GM21526 (cell line): ENCODE measurements at regions not wholly inside any gene's neighbourhood (a gene's known extent, or its start where the extent isn't known, plus 50 kb on each side); places are given as distances from the start of the nearest gene placed in this dataset.
"Not testable (repeated sequence)": the region's sequence is repeated elsewhere in the genome, so short reads cannot be mapped to it uniquely, and the experiment has no call there.

Source experiments
- ATAC-seq: cut with Tn5 transposase; IDR thresholded peaks from one replicate; pipeline ENCODE4 v1.9.1; 2021; ENCODE audit warnings: moderate library complexity; ENCODE audit not compliant: unreplicated experiment, low FRiP score

DNA sequence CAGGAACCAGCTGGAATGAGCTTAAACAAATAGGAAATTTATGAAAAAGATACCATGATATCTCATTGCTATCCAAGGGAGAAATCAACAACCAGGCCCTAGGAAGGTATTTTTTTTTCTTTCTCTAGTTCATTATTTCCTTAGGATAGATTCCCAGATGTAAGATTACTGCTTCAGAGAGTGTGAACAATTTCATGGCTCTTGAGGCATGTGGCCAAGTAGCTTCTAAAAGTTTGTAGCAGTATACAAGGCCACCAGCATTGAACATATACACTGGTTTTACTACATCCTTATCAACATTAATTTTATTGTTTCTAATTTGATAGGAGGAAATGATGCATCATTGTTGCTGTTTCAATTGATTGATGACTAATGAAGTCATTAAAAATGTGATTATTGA, 201.2 kb downstream of the SREK1 start:
- ATAC-seq, result no peak

DNA sequence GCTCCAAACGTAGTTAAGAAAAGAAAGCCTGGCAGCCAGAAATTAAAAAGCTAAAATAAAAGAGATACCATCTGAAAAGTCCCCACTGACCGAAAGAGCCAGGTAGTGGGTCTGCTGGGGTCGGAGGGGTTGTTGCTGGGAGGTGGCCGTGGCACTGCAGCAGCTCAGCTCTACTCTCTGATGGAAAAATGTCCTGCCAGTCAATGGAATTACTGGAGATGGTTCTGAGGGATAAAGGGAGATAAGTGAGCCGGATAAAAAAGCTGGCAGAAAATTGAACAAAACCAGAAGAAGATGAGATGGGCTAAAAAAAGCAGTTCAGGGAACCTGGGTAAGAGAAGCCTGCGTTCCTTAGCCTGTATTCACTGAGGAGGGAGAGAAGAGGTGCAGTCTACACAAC, 202.8 kb downstream of the SREK1 start:
- no peak for ATAC-seq

DNA sequence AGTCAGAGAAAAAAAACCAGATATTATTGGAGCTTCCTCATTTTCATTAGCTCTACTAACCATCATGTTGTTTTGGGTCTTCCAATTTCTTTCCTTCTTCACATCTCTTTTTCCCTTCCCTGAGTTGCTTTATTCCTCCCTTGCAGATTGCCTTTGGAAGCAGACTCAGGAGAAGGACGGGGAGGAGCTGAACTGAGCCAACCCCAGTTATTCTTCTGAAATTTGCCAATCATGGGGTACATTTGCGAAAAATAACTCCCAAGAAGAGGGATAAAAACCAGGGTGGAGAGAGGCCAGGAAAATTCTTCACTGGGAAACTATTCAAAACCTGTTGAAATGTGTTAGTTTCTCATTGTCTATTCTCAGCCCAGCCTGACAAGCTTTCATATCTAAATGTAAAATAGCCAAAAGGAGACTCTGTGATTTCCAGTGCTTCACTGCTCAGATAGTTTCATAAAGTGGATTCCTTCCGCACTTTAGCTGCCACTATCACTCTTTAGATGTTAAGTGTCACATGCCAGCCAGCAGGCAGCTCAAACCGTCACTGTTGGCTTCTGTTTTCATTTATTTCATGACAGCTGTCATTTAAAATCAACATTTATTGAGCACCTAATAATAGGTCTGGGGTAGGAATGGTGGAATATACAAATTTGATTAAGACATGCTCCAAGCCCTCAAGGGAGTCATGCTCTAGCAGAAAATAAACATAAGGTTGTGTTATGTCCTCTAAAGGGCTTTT, 204.5 kb downstream of the SREK1 start:
- ATAC-seq, result no peak

DNA sequence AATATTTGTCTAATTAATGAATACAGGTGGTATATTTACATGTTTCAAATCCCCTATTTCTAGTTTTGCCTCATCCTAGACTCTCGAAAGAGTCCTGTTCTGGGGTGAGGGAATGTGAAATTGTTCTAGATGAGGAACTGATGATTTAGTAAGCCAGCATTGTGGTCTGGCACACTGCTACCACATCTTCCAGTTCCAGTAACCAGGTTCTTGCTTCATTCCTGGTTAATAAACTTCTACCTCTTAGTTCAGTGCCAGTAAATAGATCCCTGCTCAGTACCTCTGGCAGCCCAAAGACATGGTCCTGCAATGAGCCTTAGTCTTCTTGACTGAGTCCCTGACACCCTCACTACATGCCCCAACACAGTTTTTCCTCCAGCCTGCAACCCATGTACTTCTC, 207.7 kb downstream of the SREK1 start:
- no peak for ATAC-seq

DNA sequence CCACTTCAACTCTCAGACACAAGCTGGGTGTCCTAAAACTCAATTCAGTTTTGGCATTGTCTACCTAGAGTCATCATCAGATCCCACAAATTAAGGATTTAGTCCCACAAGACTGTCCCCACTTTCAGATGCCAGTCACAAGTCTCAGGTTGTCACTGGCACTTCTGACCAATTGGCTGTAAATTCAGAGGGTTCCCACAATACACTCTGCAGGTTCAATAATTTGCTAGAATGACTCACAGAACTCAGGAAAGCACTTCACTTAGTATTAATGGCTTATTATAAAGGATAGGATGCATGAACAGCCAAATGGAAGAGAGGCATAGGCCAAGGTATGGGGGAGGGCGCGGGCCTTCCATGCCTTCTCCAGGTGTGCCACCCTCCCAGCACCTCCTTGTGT, 209.1 kb downstream of the SREK1 start:
- no peak for ATAC-seq

DNA sequence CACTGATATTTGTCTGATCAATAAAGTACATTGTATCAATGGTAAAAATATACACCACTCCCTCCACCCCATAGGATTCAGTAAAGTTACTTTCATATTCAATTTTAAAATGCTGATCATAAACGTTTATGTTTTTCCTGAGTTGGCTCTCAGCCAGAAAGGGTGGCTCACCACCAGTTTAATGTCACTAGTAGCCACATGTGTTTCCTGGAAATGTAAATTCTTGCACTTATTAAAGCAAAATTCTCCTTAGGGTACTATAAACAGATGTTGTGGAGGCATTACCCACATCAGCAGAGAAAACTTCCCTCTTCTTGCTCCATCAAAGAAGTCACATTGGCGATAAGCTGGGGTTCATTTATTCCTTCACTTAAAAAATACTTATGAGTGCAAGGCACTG, 210.3 kb downstream of the SREK1 start:
- no peak for ATAC-seq

DNA sequence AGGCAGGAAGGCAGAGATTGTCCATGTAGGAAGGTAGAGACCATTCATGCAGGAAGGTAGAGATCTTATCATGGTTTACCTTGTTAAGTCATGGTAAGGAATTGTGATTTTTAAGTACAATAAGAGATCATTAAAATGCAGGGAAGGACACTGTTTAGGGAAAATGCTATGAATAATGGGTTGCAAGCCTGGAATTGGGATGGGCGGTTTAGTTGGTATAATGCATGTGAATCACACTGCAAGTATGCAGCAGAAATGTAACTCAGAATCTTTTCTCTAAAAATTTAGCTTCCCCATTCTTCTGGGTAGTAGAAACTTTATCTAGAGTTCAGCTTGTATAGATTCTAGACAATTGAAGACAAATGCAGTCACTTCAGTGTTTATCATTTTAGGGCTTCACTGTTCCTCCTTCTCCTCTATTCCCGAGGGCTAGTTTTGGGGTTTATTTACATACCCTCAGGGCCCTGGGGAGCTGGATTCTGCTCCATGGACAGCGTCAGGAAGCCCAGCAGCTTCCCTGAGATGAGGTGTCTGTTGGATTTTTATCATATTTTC, 212.0 kb downstream of the SREK1 start:
- no peak for ATAC-seq

DNA sequence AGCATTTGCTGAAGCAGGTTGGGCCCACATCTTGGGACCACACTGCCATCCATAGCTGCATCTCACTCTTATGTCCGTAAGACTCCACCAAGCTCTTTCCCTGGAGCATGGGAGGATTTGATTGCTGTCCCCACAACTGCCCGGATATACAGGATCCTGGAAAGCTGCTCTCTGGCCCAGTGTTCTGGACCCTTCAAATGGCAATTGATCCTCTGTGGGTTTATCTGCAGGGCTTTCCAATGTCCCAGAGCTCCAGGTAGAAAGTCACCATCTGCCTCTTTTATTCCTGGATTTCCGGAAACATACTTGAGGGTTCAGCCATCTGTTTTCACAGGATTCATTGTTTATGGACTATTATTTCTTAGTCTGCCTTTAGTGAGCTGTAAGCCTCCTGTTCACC, 214.6 kb downstream of the SREK1 start:
- no peak for ATAC-seq

DNA sequence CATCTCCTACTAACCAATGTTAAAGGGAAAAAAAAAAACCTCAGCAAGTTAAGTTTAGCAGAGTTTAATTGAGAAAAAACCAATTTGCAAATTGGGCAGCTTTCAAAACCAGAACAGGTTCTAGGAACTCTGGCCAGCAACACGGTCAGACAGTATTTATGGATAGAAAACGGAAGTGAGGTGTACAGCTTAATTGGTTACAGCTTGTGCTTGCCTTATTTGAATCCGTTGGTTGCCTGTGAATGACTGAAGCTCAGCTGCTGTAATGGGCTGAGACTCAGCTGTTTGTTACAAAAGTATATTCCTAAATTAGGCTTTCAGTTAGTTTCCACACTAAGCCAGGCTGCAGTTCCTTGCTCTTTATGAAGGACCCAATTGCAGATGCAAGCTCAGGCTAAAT, 217.0 kb downstream of the SREK1 start:
- ATAC-seq, result no peak

DNA sequence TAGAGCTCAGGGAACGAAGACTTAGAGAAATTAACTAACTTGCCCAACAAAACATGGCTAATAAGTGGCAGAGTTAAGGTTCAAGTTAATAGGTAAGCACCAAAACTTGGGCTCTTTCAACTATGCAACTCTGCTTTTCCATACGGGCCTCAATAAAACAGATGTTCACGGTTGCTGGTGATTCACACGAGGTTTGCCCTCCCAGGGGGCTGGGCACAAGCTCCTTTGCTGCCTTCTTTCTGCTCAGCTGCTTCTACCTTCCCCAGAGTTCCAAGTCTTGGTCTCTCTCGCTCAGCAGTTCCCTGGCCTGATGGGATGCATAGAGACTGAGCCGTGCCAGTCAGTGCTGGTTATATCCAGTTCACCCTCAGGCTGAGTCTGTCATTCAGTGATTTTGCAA, 217.9 kb downstream of the SREK1 start:
- no peak for ATAC-seq

DNA sequence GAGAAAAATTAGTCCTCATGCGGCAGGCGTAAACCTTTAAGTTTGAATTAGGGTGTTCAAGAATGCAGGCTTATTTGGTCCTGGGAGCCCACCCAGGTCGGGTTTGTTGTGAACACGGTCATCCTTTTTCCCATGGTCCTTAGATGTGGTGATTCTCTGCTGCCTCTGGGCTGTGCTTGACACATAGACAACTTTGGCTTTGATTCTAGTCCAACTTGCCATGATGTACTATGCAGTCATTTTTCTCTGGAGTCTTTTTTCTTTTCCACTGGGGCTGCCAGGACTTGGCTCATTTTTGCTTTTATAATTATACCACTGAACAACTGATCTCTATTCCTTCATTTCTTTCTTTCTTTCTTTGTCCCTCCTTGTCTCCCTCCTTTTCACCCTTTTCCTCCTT, 218.6 kb downstream of the SREK1 start:
- ATAC-seq, result no peak

DNA sequence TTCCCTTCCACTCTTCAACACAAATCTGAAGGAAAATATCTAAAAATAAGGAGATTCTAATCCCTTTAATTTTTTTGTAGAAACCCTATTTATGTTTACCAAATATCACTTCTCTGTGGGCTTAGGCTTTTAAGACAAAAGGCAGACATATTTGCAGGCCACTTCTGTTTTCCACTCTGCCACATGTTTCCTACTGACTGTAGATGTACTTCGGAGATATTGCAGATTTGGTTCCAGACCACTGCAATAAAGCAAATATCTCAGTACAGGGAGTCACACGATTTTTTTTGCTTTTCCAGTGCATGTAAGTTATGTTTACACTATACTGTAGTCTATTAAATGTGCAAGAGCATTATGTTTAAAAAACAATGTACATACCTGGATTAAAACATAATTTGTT, 219.0 kb downstream of the SREK1 start:
- no peak for ATAC-seq

DNA sequence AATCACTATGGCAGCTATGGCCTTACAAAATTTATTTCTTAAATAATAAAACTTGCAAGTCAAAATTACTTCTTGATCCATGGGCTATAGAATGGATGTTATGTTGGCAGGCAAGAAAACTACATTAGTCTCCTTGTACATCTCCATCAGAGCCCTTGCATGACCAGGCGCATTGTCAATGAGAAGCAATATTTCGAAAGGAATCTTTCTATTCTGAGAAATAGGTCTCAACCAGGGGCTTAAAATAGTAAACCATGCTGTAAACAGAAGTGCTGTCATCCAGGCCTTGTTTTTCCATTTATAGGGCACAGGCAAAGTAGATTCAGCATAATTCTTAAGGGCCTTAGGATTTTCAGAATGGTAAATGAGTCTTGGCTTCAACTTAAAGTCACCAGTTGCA, 220.1 kb downstream of the SREK1 start:
- ATAC-seq, result no peak

DNA sequence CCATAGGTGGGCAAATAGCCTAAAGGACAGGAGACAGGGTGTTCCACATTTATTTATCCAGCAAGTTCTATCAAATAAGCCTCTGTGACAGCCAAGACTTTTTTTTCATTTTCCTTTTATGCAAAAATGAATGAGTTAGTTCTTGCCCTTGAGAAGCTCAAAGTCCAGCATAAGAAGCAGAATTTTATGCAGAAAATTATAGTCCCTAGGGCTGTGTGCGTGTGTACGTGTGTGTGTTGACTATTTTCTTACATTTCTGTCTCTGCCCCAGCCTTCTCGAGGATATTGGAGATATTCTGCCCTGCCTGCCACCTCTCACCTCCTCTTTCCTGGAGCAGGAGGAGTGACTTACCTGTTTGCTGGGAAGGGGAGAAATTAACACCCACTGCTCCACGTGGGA, 221.9 kb downstream of the SREK1 start:
- ATAC-seq, result no peak

DNA sequence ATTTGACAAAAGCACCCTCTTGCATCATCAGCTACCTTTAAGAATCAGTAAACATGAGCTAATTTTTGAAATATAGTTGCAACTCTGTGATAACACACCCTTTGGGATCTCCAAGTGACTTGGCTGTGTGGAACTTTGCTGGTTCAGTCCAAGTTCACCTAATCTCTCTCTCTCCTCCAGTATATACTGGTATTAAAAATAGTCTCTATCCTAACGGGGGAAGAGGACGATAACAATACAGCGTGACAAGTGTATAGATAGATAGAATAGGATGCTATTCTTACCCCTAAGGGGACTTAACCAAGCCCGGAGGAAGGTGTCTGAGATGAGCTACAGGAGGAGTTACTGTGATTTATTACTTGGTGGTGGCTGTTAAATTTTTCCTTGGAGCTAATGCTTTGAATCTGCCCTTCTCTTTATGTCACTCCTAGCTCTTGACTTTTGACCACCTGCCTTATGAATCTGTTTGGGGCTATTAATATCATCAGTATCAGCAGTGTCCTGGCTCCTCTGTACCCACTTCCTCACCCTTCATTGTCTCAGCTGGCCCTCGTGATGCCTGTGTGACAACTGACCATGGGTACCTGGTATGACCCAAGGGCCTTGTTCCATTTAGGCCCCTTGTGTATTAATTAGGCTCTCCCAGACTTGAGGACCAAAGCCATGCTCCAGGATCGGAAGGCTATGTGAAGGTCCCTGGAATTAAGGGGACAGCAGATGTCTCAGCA, 223.9 kb downstream of the SREK1 start:
- ATAC-seq, result no peak

DNA sequence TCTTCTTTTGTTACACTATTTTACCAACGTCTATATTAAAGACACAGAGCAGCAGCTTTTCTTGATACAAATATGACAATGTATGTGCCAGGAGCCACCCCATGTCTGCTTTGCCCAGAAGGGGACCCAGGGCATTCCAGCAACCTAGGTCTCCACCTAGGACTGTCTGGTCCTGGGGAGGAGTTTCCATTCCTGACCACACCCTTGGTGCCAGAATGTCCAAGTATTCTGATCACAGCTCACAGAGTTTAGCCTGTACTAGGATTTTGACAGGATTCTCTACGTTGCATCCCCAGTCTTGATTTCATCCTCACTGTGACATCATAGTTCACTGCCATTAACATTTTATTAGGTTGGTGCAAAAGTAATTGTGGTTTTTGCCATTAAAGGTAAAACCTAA, 224.7 kb downstream of the SREK1 start:
- ATAC-seq, result no peak

DNA sequence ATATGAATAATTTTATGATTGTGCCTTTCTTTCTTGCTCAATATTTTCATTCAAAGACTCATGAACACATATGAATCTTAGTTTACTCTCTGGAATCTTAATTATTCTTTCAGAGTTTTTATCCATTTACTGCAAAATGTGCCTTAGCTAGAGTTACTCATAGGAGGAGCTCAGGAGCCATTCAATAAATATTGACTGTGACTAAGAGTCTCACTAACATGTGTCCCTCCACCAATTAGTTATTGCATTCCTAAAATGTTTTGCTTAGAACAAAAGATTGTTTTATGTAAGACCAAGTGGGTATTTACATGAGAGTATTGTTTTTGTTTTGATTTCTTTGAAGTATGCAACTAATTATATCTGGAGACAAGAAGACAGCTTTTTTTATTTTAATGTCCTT, 218.4 kb upstream of the MAST4 start:
- ATAC-seq, result no peak

DNA sequence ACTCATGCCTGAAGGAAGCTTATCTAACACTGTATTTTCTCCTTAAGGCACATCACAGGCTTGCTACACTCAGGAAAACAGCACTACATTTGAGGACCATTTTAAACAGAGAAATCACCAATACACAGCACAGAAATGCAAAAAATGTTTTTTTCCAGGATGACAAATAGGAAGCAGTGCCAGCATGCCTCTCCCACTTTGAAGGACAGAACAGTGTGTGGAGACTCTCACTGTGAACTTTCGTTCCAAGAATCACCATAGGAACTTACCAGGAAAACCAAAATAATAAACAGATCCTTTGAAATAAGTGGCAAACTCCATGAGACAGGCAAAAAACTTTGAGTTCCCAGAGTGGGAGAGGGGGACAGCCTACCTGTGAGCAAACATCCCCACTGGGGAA, 217.8 kb upstream of the MAST4 start:
- no peak for ATAC-seq

DNA sequence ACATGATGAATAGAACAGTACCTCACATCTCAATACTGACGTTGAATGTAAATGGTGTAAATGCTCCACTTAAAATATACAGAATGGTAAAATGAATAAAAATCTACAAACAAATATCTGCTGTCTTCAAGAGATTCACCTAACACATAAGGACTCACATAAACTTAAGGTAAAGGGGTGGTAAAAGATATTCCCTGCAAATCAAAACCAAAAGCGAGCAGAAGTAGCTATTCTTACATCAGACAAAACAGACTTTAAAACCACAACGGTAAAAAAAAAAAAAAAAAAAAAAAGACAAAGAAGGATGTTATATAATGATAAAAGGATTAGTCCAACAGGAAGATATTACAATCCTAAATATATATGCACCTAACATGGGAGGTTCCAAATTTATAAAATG, 214.0 kb upstream of the MAST4 start:
- ATAC-seq, result no peak

DNA sequence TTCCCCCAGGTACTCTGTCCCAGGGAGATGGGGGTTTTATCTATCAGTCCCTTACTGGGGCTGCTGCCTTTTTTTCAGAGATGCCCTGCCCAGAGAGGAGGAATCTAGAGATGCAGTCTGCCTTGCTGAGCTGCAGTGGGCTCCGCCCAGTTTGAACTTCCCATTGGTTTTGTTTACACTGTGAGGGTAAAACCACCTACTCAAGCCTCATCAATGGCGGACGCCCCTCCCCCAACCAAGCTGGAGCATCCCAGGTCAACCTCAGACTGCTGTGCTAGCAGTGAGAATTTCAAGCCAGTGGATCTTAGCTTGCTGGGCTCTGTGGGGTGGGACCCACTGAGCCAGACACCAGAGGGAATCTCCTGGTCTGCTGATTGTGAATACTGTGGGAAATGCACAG, 191.0 kb upstream of the MAST4 start:
- not testable (repeated sequence) for ATAC-seq

DNA sequence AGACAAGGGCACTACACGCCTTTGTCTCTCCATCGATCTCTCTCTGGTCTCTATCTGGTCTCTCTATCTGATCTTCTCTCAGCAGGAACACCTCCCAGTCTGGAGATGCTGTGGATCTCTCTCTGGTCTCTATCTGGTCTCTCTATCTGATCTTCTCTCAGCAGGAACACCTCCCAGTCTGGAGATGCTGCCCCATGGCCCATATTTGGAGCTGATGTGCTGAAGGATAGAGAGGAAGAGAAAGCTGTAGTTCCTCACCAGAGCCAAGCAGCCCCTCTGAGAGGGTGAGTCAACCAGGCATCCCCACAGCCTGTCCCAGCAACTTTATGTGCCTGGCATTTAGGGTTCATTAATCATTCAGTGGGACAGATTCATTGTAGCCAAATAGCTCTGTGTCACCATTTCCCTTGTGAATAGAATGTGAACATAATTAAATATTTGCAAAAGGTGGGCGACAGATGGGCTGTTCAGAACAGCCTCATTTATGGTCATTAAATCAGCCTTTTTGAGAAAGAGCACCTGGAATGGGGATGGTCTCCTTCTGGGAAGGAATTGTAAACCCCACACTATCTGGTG, 189.3 kb upstream of the MAST4 start:
- no peak for ATAC-seq

DNA sequence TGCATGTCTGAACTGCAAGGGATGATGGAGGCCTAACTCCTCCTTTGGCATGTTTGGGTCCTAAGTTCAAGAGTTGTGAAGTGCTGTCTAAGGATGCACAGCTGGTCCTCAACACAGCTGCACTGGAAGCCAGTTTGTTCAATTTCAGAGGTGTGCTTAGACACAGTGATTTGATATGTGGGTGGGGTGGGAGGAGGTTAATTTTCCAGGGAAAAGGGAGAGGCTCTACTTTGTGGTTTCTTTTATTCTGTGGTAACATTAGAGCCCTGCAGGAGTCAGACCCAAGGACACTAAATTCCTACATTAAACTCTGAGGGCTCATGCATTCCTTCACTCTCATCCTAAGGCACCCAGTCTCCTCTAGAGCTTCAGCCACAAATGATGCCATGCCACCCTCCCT, 188.4 kb upstream of the MAST4 start:
- ATAC-seq, result no peak
